Transverse colon (tissue), 4 donors: ENCODE measurements at regions not wholly inside any gene's neighbourhood (a gene's known extent, or its start where the extent isn't known, plus 50 kb on each side); places are given as distances from the start of the nearest gene placed in this dataset.

Experiments
- DNase-seq: peaks from one replicate; pipeline ENCODE4 v3.0.0-alpha.2; 2019
- H3K27ac ChIP-seq, 4 donors: fragments of 200-600 bp; sonication (generic); 2 replicates each; pipeline ENCODE4 v1.5.1; 2016 to 2018; ENCODE audit warnings: inconsistent platforms in 4 of 4
- H3K27me3 ChIP-seq: fragments of 200-600 bp; sonication (generic); 2 replicates; pipeline ENCODE4 v1.5.1; 2017; ENCODE audit warnings: inconsistent platforms
- H3K36me3 ChIP-seq, 4 donors: fragments of 200-600 bp; sonication (generic); 2 replicates each; pipeline ENCODE4 v1.5.1; 2017 to 2019; ENCODE audit warnings: inconsistent platforms in 4 of 4
- H3K4me1 ChIP-seq, 4 donors: fragments of 200-600 bp; sonication (generic); 2 replicates each; pipeline ENCODE4 v1.5.1; 2017 to 2020; ENCODE audit warnings: inconsistent platforms in 4 of 4
- H3K4me3 ChIP-seq, 4 donors: fragments of 200-600 bp; sonication (generic); 1 replicate in 1 of 4; 2 replicates in 3 of 4; pipeline versions ENCODE4 v1.5.1 to v1.6.1; 2017 to 2019; ENCODE audit warnings: inconsistent platforms in 4 of 4
- H3K9me3 ChIP-seq, 2 donors: fragments of 200-600 bp; sonication (generic); 2 replicates each; pipeline ENCODE4 v1.5.1; 2017 to 2019; ENCODE audit warnings: inconsistent platforms in 2 of 2
- CTCF ChIP-seq, 5 experiments: fragments of 200-600 bp in 3 of 5; fragments of 450-650 bp in 2 of 5; sonication (generic) in 3 of 5; IDR thresholded peaks; 1 replicate in 2 of 5; 2 replicates in 3 of 5; pipeline ENCODE4 v1.5.1; 2016 to 2017; ENCODE audit warnings: antibody characterized with exemption in 5 of 5, inconsistent platforms in 3 of 5, mild to moderate bottlenecking in 2 of 5, moderate library complexity in 1 of 5
- EP300 ChIP-seq: sonication (generic); formaldehyde crosslinking; IDR thresholded peaks from one replicate; pipeline ENCODE4 v1.6.1; 2017; ENCODE audit warnings: antibody characterized with exemption, low read depth
- POLR2A ChIP-seq: fragments of 450-650 bp; IDR thresholded peaks from one replicate; pipeline ENCODE4 v1.6.1; 2016; ENCODE audit warnings: antibody characterized with exemption, mild to moderate bottlenecking, moderate library complexity
- POLR2AphosphoS5 ChIP-seq, 3 donors: sonication (generic); formaldehyde crosslinking; IDR thresholded peaks; one replicate each; pipeline ENCODE4 v1.6.1; 2016; ENCODE audit warnings: antibody characterized with exemption in 3 of 3
- WGBS, 2 donors: methylation state at CpG; one replicate each; pipeline ENCODE4 v1.1.5; 2018; ENCODE audit warnings: low coverage in 1 of 2; 5-methylcytosine and 5-hydroxymethylcytosine counted together
- in situ Hi-C, 4 donors: fragments of 200-750 bp; cut with MboI; loops; one replicate each; pipeline versions ENCODE4 v1.15.0 to v1.15.1; 2017; ENCODE audit warnings: low sequenced_read_pairs in 3 of 4, low pct_ligation_motif_present in 1 of 4, low pct_unique_long_range_greater_than_20kb in 1 of 4
- intact Hi-C: fragments of 100-400 bp; cut with DNase I; formaldehyde crosslinking; loops from one replicate; pipeline ENCODE4 v1.15.1; 2023; ENCODE audit warnings: low total_unique reads

GRCh38 chr22:49084206-49084605, 743.5 kb downstream of the BRD1 start:
- in situ Hi-C loops, result no loop called here
- Histone ChIP-seq H3K4me3 (no peak overlapping the region), H3K27ac (no peak overlapping the region), H3K27me3 (no peaks in the 10 kb centered on the region), H3K9me3 (no peaks in the 10 kb centered on the region), H3K36me3 (no peaks in the 10 kb centered on the region), H3K4me1 (no peaks in the 10 kb centered on the region)
- no peak for DNase-seq
- no peak for TF ChIP-seq POLR2AphosphoS5 (IDR thresholded peaks at IDR 0.05)
- TF ChIP-seq CTCF (IDR thresholded peaks at IDR 0.05), result no peak
- no peak for TF ChIP-seq POLR2A
- TF ChIP-seq EP300, result no peak
- intact Hi-C loops, result no loop called here
- WGBS, 2 donors, result 73 to 80% methylated on average over 1 to 8 of the region's 8 CpGs

GRCh38 chr22:49083607-49084006, 744.1 kb downstream of the BRD1 start:
- H3K4me3 ChIP-seq, result no peak overlapping the region
- no peaks in the 10 kb centered on the region for H3K27me3 ChIP-seq
- no peak for DNase-seq
- TF ChIP-seq CTCF (IDR thresholded peaks at IDR 0.05), result no peak
- WGBS, 2 donors, result 81 to 83% methylated on average over 2 to 8 of the region's 8 CpGs
- no peak overlapping the region for H3K27ac ChIP-seq
- in situ Hi-C loops, result no loop called here
- H3K9me3 ChIP-seq, result no peaks in the 10 kb centered on the region
- no peaks in the 10 kb centered on the region for H3K36me3 ChIP-seq
- H3K4me1 ChIP-seq, result no peaks in the 10 kb centered on the region
- intact Hi-C loops, result no loop called here

GRCh38 chr22:49082451-49082850, 745.2 kb downstream of the BRD1 start:
- H3K4me1 ChIP-seq, result no peaks in the 10 kb centered on the region
- no peak overlapping the region for H3K4me3 ChIP-seq
- H3K9me3 ChIP-seq, result no peaks in the 10 kb centered on the region
- 66 to 77% methylated on average over 13 of the region's 13 CpGs for WGBS, 2 donors
- no peak overlapping the region for H3K27ac ChIP-seq
- intact Hi-C loops, result no loop called here
- TF ChIP-seq POLR2A, result no peak
- no peak for TF ChIP-seq CTCF (IDR thresholded peaks at IDR 0.05)
- TF ChIP-seq EP300, result no peak
- no peak for TF ChIP-seq POLR2AphosphoS5 (IDR thresholded peaks at IDR 0.05)
- H3K36me3 ChIP-seq, result no peaks in the 10 kb centered on the region
- no peaks in the 10 kb centered on the region for H3K27me3 ChIP-seq
- in situ Hi-C loops, result no loop called here
- no peak for DNase-seq

- no peaks in the 10 kb centered on the region for H3K4me1 ChIP-seq
- no peak for DNase-seq
- in situ Hi-C loops (no loop called here), intact Hi-C loops (no loop called here)
- no peak overlapping the region for H3K27ac ChIP-seq
- H3K9me3 ChIP-seq, result no peaks in the 10 kb centered on the region
- no peaks in the 10 kb centered on the region for H3K36me3 ChIP-seq
- 74% methylated on average over 10 of the region's 10 CpGs; no CpG with 5 or more reads in 1 of the 2 donors for WGBS, 2 donors
- no peak overlapping the region for H3K4me3 ChIP-seq
- TF ChIP-seq EP300 (no peak), POLR2AphosphoS5 (IDR thresholded peaks at IDR 0.05) (no peak), POLR2A (no peak)
- H3K27me3 ChIP-seq, result no peaks in the 10 kb centered on the region
Observed at GRCh38 chr22:49081926-49082325, 745.7 kb downstream of the BRD1 start.

GRCh38 chr22:49081261-49081666, 746.4 kb downstream of the BRD1 start:
- intact Hi-C loops (no loop called here), in situ Hi-C loops (no loop called here)
- TF ChIP-seq CTCF (IDR thresholded peaks at IDR 0.05) (no peak), EP300 (no peak), POLR2AphosphoS5 (IDR thresholded peaks at IDR 0.05) (no peak), POLR2A (no peak)
- no peaks in the 10 kb centered on the region for H3K36me3 ChIP-seq
- H3K27ac ChIP-seq, result no peak overlapping the region
- 68 to 79% methylated on average over 7 to 12 of the region's 12 CpGs for WGBS, 2 donors
- DNase-seq, result no peak
- H3K9me3 ChIP-seq, result no peaks in the 10 kb centered on the region
- no peak overlapping the region for H3K4me3 ChIP-seq
- no peaks in the 10 kb centered on the region for H3K27me3 ChIP-seq
- no peaks in the 10 kb centered on the region for H3K4me1 ChIP-seq
